C4-2B (cell line): ENCODE measurements at regions not wholly inside any gene's neighbourhood (a gene's known extent, or its start where the extent isn't known, plus 50 kb on each side); places are given as distances from the start of the nearest gene placed in this dataset.

ENCODE experiments used
- H3K27ac ChIP-seq: fragments of 450-650 bp; 2 replicates; pipeline ENCODE4 v1.5.1; 2017
- ZFX ChIP-seq: fragments of 450-650 bp; IDR thresholded peaks from 2 replicates; pipeline ENCODE4 v1.6.1; 2017
- TF ChIP-seq, protein P1 (sequence below): fragments of 450-650 bp; conservative IDR thresholded peaks from 2 replicates; pipeline ENCODE4 v1.5.1; 2017; ENCODE audit warnings: mild to moderate bottlenecking

DNA sequence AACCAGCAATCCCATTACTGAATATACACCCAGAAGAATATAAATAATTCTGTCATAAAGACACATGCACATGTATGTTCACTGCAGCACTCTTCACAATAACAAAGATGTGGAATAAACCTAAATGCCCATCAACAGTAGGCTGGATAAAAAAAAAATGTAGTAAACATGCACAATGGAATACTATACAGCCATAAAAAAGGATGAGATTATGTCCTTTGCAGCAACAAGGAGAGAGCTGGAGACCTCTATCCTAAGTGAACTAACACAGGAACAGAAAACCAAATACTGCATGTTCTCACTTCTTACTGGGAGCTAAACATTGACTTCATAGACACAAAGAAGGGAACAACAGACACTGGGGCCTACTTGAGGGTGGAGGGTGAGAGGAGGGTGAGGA, 2067.7 kb downstream of the ARAP2 start:
- TF ChIP-seq, protein P1, sequence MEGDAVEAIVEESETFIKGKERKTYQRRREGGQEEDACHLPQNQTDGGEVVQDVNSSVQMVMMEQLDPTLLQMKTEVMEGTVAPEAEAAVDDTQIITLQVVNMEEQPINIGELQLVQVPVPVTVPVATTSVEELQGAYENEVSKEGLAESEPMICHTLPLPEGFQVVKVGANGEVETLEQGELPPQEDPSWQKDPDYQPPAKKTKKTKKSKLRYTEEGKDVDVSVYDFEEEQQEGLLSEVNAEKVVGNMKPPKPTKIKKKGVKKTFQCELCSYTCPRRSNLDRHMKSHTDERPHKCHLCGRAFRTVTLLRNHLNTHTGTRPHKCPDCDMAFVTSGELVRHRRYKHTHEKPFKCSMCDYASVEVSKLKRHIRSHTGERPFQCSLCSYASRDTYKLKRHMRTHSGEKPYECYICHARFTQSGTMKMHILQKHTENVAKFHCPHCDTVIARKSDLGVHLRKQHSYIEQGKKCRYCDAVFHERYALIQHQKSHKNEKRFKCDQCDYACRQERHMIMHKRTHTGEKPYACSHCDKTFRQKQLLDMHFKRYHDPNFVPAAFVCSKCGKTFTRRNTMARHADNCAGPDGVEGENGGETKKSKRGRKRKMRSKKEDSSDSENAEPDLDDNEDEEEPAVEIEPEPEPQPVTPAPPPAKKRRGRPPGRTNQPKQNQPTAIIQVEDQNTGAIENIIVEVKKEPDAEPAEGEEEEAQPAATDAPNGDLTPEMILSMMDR: no peak
- TF ChIP-seq ZFX: no peak
- H3K27ac ChIP-seq: no peak overlapping the region

DNA sequence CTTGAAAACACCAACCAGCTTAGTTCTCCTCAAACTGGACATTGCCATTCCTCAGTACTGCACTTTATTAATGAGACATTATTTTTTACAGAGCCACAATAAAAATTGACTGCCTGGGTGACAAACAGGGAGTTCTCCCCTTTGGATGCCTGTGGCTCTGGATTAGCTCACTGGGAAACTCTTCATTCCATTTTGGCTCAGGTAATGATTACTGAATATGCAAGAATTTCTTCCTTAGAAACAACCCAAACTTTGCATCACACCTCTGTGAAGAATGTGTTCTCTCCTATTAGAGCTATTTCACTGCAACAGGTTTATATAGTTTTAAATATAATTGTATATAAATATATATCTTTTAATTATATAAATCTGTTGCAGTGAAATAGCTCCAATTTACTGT, 2065.8 kb downstream of the ARAP2 start:
- TF ChIP-seq, protein P1: no peak
- no peak for TF ChIP-seq ZFX
- H3K27ac ChIP-seq: no peak overlapping the region

DNA sequence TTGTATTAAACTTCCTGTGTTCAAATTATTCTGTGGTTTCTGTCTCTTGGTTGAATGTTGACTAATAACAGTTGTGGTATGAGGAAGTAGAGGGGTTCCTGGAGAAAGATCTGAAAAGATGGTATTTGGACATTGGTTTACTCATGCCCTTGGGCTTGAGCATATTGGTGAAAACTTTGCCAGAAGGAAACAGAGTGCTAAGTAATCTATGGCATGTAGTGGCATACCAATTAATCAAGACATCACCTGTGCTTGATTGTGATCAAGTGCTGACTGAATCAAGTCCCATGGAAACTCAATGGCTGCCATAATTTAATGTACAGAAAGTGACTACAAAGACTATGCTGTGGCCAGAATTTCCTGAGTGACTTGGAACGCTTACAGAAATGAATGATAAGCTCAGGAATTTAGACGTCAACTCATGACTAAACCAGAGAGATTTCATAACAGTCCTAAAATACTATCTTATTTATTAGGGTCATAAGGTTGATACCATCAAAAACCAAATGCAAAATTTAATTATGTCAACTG, 2062.9 kb downstream of the ARAP2 start:
- TF ChIP-seq, protein P1: no peak
- no peak for TF ChIP-seq ZFX
- no peak overlapping the region for H3K27ac ChIP-seq

DNA sequence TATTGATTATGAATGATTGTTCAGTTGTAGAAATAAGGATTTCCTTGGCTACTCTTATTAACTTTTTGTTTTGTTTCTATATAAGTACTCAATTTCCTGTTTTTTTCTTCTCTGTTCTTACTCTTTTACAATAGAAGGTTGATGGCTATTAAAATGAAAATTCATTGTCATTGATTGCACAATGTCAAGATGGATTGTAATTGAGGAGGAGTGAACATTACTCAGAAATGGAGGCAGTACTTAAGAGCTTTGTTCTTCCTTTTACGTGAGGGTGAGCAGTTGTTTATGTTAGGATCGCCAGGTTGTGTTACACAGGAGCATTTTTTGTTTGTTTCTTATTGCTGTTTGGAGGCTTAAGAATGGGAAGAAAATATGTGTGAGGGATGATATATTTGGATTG, 2062.4 kb downstream of the ARAP2 start:
- TF ChIP-seq, protein P1: no peak
- no peak for TF ChIP-seq ZFX
- H3K27ac ChIP-seq: no peak overlapping the region

DNA sequence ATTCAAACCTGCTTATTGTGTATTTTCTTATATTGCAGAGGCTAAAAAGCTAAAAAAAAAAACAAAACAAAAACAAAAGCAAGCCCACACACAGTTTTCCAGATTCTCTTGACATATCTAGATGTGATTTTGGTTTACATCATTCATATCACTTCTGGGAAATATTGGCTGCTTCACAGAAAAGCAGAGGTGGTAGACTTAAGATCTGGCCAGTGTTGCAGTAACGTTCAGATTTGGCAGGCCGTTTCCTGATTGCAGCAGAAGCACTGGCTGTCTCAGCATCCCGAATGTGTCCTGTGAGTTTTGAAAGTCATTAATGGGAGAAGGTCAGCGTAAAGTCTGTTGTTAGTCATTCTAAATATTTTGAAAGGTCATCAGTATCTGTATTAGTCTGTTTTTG, 2062.0 kb downstream of the ARAP2 start:
- TF ChIP-seq ZFX: no peak
- TF ChIP-seq, protein P1: no peak
- no peak overlapping the region for H3K27ac ChIP-seq

DNA sequence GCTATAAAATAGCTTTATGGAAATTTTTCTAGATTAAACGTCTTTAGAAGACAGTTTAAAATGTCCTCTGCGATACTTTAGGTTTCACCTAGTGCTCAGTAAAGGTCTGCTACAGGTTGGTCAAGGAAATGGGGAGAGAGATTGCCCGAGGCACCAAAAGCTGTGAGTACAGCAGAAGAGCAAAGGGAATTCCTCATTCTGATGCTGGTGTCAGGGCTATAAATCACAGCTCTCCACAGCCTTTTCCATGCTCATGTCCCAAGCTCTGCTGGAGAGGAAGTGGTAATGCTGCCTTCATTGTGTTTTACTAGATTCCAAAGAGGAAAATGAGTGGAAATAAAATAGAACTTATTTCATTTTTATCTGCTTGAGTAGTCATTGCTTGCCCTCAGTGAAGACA, 2060.4 kb downstream of the ARAP2 start:
- TF ChIP-seq, protein P1: no peak
- no peak for TF ChIP-seq ZFX

DNA sequence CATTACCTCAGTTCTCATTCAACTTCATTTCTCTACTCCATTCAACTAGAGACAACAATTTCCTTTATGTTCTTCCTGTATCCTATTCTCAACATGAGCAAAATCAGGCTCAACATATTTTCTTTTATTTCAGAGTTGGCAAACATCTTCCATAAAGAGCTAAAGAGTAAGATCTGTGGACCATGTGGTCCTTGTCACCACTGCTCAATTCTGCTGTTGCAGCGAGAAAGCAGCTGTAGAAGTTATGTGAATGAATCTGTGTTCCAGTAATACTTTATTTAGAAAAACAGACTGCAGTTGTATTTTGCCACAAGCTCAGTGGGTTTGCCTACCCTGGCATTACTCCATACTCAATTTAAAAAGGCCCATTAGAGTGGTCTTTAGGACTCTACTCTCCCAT, 2057.3 kb downstream of the ARAP2 start:
- H3K27ac ChIP-seq: no peak overlapping the region
- TF ChIP-seq ZFX: no peak
- TF ChIP-seq, protein P1: no peak

More for the DNA sequence above, 2060.4 kb downstream of the ARAP2 start:
- no peak overlapping the region for H3K27ac ChIP-seq
